Muscle layer of duodenum (tissue), 2 donors: ENCODE measurements at regions not wholly inside any gene's neighbourhood (a gene's known extent, or its start where the extent isn't known, plus 50 kb on each side); places are given as distances from the start of the nearest gene placed in this dataset.

Experiments
- H3K27ac ChIP-seq: one replicate; pipeline ENCODE4 v1.7.0; 2013; ENCODE audit warnings: mild to moderate bottlenecking, low read length
- H3K27me3 ChIP-seq: one replicate; pipeline ENCODE4 v1.7.0; 2013; ENCODE audit warnings: low read depth, mild to moderate bottlenecking, control low read depth, low read length
- H3K36me3 ChIP-seq, 2 donors: one replicate each; pipeline ENCODE4 v1.7.0; 2013; ENCODE audit warnings: low read length in 2 of 2, control low read depth in 1 of 2, mild to moderate bottlenecking in 1 of 2; ENCODE audit not compliant: insufficient read depth in 2 of 2, control insufficient read depth in 1 of 2
- H3K4me1 ChIP-seq, 2 donors: one replicate each; pipeline ENCODE4 v1.7.0; 2013; ENCODE audit warnings: low read length in 2 of 2, mild to moderate bottlenecking in 2 of 2, control low read depth in 1 of 2, moderate library complexity in 1 of 2; ENCODE audit not compliant: insufficient read depth in 2 of 2, control insufficient read depth in 1 of 2
- H3K4me3 ChIP-seq, 2 donors: one replicate each; pipeline ENCODE4 v1.7.0; 2013; ENCODE audit warnings: low read length in 2 of 2, low read depth in 1 of 2, mild to moderate bottlenecking in 1 of 2
- H3K9me3 ChIP-seq, 2 donors: one replicate each; pipeline ENCODE4 v1.7.0; 2013; ENCODE audit warnings: low read length in 2 of 2, control low read depth in 1 of 2, mild to moderate bottlenecking in 1 of 2; ENCODE audit not compliant: control insufficient read depth in 1 of 2
- donor health status: healthy.

GRCh38 chr19:16015805-16016173 lies 60.5 kb upstream of the TPM4 start:
- H3K9me3 ChIP-seq: no peaks in the 10 kb centered on the region
- H3K4me1 ChIP-seq: no peaks in the 10 kb centered on the region
- no peak overlapping the region for H3K27ac ChIP-seq
- no peak overlapping the region for H3K4me3 ChIP-seq
- H3K27me3 ChIP-seq: no peaks in the 10 kb centered on the region
- H3K36me3 ChIP-seq: no peaks in the 10 kb centered on the region

GRCh38 chr19:16016226-16017137 lies 59.8 kb upstream of the TPM4 start:
- Histone ChIP-seq H3K9me3 (no peaks in the 10 kb centered on the region), H3K4me3 (no peak overlapping the region), H3K4me1 (no peaks in the 10 kb centered on the region), H3K27ac (no peak overlapping the region), H3K36me3 (no peaks in the 10 kb centered on the region), H3K27me3 (no peaks in the 10 kb centered on the region)

- H3K9me3 ChIP-seq: no peaks in the 10 kb centered on the region
- no peaks in the 10 kb centered on the region for H3K4me1 ChIP-seq
- H3K27me3 ChIP-seq: no peaks in the 10 kb centered on the region
- H3K27ac ChIP-seq: no peak overlapping the region
- no peaks in the 10 kb centered on the region for H3K36me3 ChIP-seq
- no peak overlapping the region for H3K4me3 ChIP-seq
Observed at GRCh38 chr19:16017138-16017490, 59.2 kb upstream of the TPM4 start.

GRCh38 chr19:16018106-16018755 lies 58.1 kb upstream of the TPM4 start:
- Histone ChIP-seq H3K9me3 (no peaks in the 10 kb centered on the region), H3K4me3 (no peak overlapping the region), H3K36me3 (no peaks in the 10 kb centered on the region), H3K27ac (no peak overlapping the region), H3K27me3 (no peaks in the 10 kb centered on the region), H3K4me1 (no peaks in the 10 kb centered on the region)

GRCh38 chr19:16018801-16019551 lies 57.3 kb upstream of the TPM4 start:
- no peak overlapping the region for H3K27ac ChIP-seq
- H3K4me3 ChIP-seq: no peak overlapping the region
- no peaks in the 10 kb centered on the region for H3K9me3 ChIP-seq
- H3K36me3 ChIP-seq: no peaks in the 10 kb centered on the region
- H3K27me3 ChIP-seq: no peaks in the 10 kb centered on the region
- H3K4me1 ChIP-seq: no peaks in the 10 kb centered on the region

GRCh38 chr19:16019691-16020448 lies 56.4 kb upstream of the TPM4 start:
- H3K36me3 ChIP-seq: no peaks in the 10 kb centered on the region
- no peaks in the 10 kb centered on the region for H3K4me1 ChIP-seq
- no peaks in the 10 kb centered on the region for H3K9me3 ChIP-seq
- H3K27ac ChIP-seq: no peak overlapping the region
- no peak overlapping the region for H3K4me3 ChIP-seq
- H3K27me3 ChIP-seq: no peaks in the 10 kb centered on the region

GRCh38 chr19:16021796-16022195 lies 54.5 kb upstream of the TPM4 start:
- no peak overlapping the region for H3K27ac ChIP-seq
- H3K27me3 ChIP-seq: no peaks in the 10 kb centered on the region
- no peaks in the 10 kb centered on the region for H3K36me3 ChIP-seq

GRCh38 chr19:16022251-16022650 lies 54.0 kb upstream of the TPM4 start:
- Histone ChIP-seq H3K27me3 (no peaks in the 10 kb centered on the region), H3K4me1 (no peaks in the 10 kb centered on the region), H3K4me3 (no peak overlapping the region), H3K27ac (no peak overlapping the region), H3K36me3 (no peaks in the 10 kb centered on the region), H3K9me3 (no peaks in the 10 kb centered on the region)

More at GRCh38 chr19:16021796-16022195, 54.5 kb upstream of the TPM4 start:
- Histone ChIP-seq H3K4me1 (no peaks in the 10 kb centered on the region), H3K9me3 (no peaks in the 10 kb centered on the region), H3K4me3 (no peak overlapping the region)

- H3K4me3 ChIP-seq: no peak overlapping the region
- no peaks in the 10 kb centered on the region for H3K36me3 ChIP-seq
- no peaks in the 10 kb centered on the region for H3K9me3 ChIP-seq
- no peaks in the 10 kb centered on the region for H3K4me1 ChIP-seq
- H3K27ac ChIP-seq: no peak overlapping the region
- H3K27me3 ChIP-seq: no peaks in the 10 kb centered on the region
Observed at GRCh38 chr19:16022681-16023080, 53.6 kb upstream of the TPM4 start.

- H3K4me1 ChIP-seq: no peaks in the 10 kb centered on the region
- H3K36me3 ChIP-seq: no peaks in the 10 kb centered on the region
- no peak overlapping the region for H3K27ac ChIP-seq
- H3K4me3 ChIP-seq: no peak overlapping the region
- no peaks in the 10 kb centered on the region for H3K9me3 ChIP-seq
- no peaks in the 10 kb centered on the region for H3K27me3 ChIP-seq
Observed at GRCh38 chr19:16023146-16023915, 53.0 kb upstream of the TPM4 start.
